ENCODE measurements at regions not wholly inside any gene's neighbourhood (a gene's known extent, or its start where the extent isn't known, plus 50 kb on each side); places are given as distances from the start of the nearest gene placed in this dataset.
"Not testable (repeated sequence)": the region's sequence is repeated elsewhere in the genome, so short reads cannot be mapped to it uniquely, and the experiment has no call there.

DNA sequence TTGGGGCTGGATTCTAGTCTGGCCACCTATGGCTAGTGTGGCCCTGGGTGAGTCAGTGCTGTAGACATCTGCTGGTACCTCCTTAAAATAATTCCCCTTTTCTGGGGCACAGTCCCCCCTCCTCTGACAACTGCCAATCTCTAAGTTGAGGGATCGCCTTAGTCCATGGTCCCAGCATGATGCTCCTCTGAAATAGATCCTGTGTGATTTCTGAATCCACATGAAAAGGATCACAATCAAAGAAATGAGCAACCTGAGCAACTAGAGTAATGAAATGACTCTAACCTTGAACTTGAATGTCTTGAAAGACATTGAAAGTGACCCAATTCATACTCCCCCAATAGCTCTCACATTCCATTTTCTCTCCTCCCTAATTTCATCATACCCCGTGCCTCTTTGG lies 332.5 kb downstream of the VRK1 start:
- H3K36me3 ChIP-seq: no peaks in the 10 kb centered on the region
- intact Hi-C loops (cut with DNase I): no loop called here
- no peaks in the 10 kb centered on the region for H3K9me3 ChIP-seq
- no peaks in the 10 kb centered on the region for H3K27me3 ChIP-seq
- no peak for DNase-seq (ENCODE audit: extremely low spot score)
- no peak overlapping the region for H3K27ac ChIP-seq (replicated peaks in 1 of 4)
- WGBS: 98% methylated on average over 2 of the region's 2 CpGs
- H3K4me3 ChIP-seq: no peak overlapping the region
- TF ChIP-seq POLR2A (IDR thresholded peaks at IDR 0.05; ENCODE audit: low read depth) (no peak), POLR2AphosphoS5 (IDR thresholded peaks at IDR 0.05) (no peak), EP300 (IDR thresholded peaks at IDR 0.05) (no peak)
- TF ChIP-seq, protein P1, sequence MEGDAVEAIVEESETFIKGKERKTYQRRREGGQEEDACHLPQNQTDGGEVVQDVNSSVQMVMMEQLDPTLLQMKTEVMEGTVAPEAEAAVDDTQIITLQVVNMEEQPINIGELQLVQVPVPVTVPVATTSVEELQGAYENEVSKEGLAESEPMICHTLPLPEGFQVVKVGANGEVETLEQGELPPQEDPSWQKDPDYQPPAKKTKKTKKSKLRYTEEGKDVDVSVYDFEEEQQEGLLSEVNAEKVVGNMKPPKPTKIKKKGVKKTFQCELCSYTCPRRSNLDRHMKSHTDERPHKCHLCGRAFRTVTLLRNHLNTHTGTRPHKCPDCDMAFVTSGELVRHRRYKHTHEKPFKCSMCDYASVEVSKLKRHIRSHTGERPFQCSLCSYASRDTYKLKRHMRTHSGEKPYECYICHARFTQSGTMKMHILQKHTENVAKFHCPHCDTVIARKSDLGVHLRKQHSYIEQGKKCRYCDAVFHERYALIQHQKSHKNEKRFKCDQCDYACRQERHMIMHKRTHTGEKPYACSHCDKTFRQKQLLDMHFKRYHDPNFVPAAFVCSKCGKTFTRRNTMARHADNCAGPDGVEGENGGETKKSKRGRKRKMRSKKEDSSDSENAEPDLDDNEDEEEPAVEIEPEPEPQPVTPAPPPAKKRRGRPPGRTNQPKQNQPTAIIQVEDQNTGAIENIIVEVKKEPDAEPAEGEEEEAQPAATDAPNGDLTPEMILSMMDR (IDR thresholded peaks at IDR 0.05): no peak
- H3K4me1 ChIP-seq: no peaks in the 10 kb centered on the region

DNA sequence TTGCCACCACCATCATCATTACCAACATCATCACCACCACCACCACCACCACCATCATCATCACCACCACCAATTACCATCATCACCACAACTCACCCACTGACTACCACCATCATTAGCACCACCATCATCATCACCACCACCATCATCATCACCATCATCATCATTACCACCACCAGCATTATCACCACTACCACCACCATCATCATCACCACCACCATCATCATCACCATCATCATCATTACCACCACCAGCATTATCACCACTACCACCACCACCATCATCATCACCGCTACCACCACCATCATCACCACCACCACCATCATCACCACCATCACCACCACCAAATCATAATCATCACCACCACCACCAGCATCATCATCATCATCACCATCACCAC lies 338.7 kb downstream of the VRK1 start:
- H3K4me1 ChIP-seq; H3K27ac ChIP-seq (replicated peaks in 1 of 4); H3K36me3 ChIP-seq; intact Hi-C loops (cut with DNase I); H3K27me3 ChIP-seq; H3K9me3 ChIP-seq; DNase-seq (ENCODE audit: extremely low spot score); H3K4me3 ChIP-seq: not testable (repeated sequence)
- 98% methylated on average over 1 of the region's 1 CpG for WGBS

DNA sequence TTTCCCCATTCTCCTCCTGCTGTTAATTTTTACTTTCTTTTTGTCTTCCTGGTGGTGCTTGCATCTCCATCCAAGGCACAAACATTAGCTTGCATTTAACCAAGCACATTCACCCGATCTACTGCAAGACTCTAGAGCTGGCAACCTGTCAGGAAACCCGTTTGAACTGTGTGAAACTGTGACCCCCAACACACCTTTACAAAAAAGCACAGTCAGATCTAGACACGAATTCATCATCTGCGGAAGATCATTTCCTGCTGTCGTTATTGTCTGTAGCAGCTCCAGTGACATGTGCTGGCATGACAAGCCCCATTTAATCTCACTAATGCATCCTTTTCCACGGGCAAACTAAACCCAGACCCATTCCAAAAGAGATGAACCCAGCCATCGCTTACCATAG lies 340.5 kb downstream of the VRK1 start:
- Histone ChIP-seq H3K9me3 (no peaks in the 10 kb centered on the region), H3K27me3 (no peaks in the 10 kb centered on the region), H3K4me3 (no peak overlapping the region), H3K27ac (replicated peaks in 1 of 4) (no peak overlapping the region), H3K4me1 (no peaks in the 10 kb centered on the region), H3K36me3 (no peaks in the 10 kb centered on the region)
- intact Hi-C loops (cut with DNase I): no loop called here
- no peak for DNase-seq (ENCODE audit: extremely low spot score)
- no peak for TF ChIP-seq POLR2A (IDR thresholded peaks at IDR 0.05; ENCODE audit: low read depth)
- TF ChIP-seq, protein P1 (IDR thresholded peaks at IDR 0.05): no peak
- no peak for TF ChIP-seq EP300 (IDR thresholded peaks at IDR 0.05)
- TF ChIP-seq POLR2AphosphoS5 (IDR thresholded peaks at IDR 0.05): no peak
- WGBS: 61% methylated on average over 7 of the region's 7 CpGs

DNA sequence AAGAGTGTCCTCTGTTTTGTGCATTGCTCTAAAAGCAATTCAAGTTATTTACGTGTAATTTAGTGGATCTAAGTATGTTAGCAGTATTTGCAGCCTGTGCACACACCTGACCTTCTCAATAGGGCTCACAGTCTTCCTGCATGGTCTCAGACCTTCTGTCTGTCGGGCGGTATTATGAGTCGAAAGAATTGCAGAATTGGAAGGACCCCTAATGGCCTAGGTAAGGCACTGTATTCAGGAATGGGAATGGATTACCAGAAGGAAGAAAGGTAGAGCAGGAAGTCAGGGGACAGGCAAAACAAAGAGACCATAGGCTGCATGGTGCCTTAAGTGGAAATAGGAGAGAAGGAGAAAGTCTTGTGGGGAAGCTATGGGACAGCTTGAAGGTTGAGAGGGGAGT lies 341.6 kb downstream of the VRK1 start:
- DNase-seq (ENCODE audit: extremely low spot score): no peak
- intact Hi-C loops (cut with DNase I): no loop called here

DNA sequence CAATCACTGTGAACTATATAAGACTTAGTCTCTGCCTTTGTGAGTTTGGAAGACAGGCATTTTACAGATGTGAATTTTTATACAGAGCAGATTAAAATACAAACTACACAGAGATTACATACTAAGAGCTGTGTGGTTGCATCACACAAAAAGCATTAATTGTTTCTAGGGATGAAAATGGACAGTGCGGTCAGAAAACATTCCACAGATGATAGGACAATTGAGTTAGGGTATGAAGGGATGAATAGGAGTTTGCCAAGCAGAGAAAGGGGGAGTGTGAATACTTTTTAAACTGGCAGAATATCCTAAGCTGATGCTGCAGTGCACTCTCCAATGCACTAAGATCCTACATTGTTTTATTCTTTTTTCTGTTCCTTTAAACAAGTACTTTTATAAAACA lies 345.8 kb downstream of the VRK1 start:
- no peak overlapping the region for H3K4me3 ChIP-seq
- H3K36me3 ChIP-seq: no peaks in the 10 kb centered on the region
- intact Hi-C loops (cut with DNase I): no loop called here
- TF ChIP-seq, protein P1 (IDR thresholded peaks at IDR 0.05): no peak
- TF ChIP-seq EP300 (IDR thresholded peaks at IDR 0.05): no peak
- no peak overlapping the region for H3K27ac ChIP-seq (replicated peaks in 1 of 4)
- WGBS: 97% methylated on average over 1 of the region's 1 CpG
- no peak for DNase-seq (ENCODE audit: extremely low spot score)
- H3K4me1 ChIP-seq: no peaks in the 10 kb centered on the region
- peaks cover 0 to 15% (median 0%) of the 10 kb centered on the region in 4 donors for H3K27me3 ChIP-seq
- H3K9me3 ChIP-seq: no peaks in the 10 kb centered on the region

More for the DNA sequence above, 341.6 kb downstream of the VRK1 start:
- Histone ChIP-seq H3K4me1 (no peaks in the 10 kb centered on the region), H3K36me3 (no peaks in the 10 kb centered on the region), H3K27ac (replicated peaks in 1 of 4) (no peak overlapping the region), H3K27me3 (no peaks in the 10 kb centered on the region), H3K4me3 (no peak overlapping the region), H3K9me3 (no peaks in the 10 kb centered on the region)
- 66% methylated on average over 4 of the region's 4 CpGs for WGBS
- no peak for TF ChIP-seq POLR2AphosphoS5 (IDR thresholded peaks at IDR 0.05)

DNA sequence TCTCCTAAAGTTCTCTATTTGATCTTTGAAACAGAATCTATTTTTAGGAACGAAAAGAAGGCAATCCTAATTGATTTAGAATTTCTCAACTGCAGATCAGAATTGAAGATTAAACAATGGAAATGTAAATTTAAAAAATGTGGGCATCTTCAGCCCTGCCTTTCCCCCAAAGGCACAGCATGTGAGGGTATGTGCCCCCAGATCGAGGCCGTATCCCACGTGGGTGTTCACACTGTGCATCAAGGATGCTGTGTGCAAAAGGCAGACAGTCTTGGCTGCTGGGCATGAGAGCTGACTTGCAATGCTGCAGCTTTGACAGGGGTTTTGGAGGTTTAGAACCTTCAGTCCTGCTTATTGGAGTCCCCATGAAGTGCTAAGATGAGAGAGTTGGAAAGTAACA lies 346.3 kb downstream of the VRK1 start:
- Histone ChIP-seq H3K4me1 (no peaks in the 10 kb centered on the region), H3K4me3 (no peak overlapping the region), H3K27me3 (peaks cover 0 to 15% (median 0%) of the 10 kb centered on the region in 4 donors), H3K27ac (replicated peaks in 1 of 4) (no peak overlapping the region), H3K36me3 (no peaks in the 10 kb centered on the region), H3K9me3 (no peaks in the 10 kb centered on the region)
- TF ChIP-seq POLR2A (IDR thresholded peaks at IDR 0.05; ENCODE audit: low read depth) (no peak), POLR2AphosphoS5 (IDR thresholded peaks at IDR 0.05) (no peak), EP300 (IDR thresholded peaks at IDR 0.05) (no peak)
- TF ChIP-seq, protein P1 (IDR thresholded peaks at IDR 0.05): no peak
- DNase-seq (ENCODE audit: extremely low spot score): no peak
- intact Hi-C loops (cut with DNase I): no loop called here
- 68% methylated on average over 4 of the region's 4 CpGs for WGBS

DNA sequence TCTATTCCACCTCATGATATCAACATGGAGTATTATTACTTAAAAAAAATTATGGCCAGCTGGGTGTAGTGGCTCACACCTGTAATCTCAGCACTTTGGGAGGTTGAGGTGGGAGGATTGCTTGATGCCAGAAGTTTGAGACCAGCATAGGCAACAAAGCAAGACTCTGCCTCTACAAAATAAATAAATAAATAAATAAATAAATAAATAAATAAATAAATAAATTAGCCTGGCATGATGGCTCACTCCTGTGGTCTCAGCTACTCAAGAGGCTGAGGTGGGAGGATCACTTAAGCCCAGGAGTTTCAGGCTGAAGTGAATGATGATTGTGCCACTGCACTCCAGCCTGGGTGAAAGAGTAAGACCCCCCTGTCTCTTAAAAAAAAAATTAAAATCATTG lies 350.8 kb downstream of the VRK1 start:
- intact Hi-C loops (cut with DNase I); H3K9me3 ChIP-seq; DNase-seq (ENCODE audit: extremely low spot score); H3K36me3 ChIP-seq; H3K27ac ChIP-seq (replicated peaks in 1 of 4); H3K4me1 ChIP-seq; H3K4me3 ChIP-seq: not testable (repeated sequence)
- peaks cover 0 to 21% (median 0%) of the 10 kb centered on the region in 4 donors for H3K27me3 ChIP-seq
